GM23338 (cell line): ENCODE measurements at regions not wholly inside any gene's neighbourhood (a gene's known extent, or its start where the extent isn't known, plus 50 kb on each side); places are given as distances from the start of the nearest gene placed in this dataset.
"Not testable (repeated sequence)": the region's sequence is repeated elsewhere in the genome, so short reads cannot be mapped to it uniquely, and the experiment has no call there.

Experiments used
- ATAC-seq: fragments of 200-7000 bp; cut with Tn5 transposase; 3 replicates; pipeline ENCODE4 v1.9.1; 2020
- DNase-seq: peaks from one replicate; pipeline ENCODE4 v3.0.0-alpha.2; 2015; ENCODE audit warnings: low spot score
- H2AFZ ChIP-seq: fragments of 200-600 bp; sonication (generic); 2 replicates; pipeline ENCODE4 v1.8.0; 2016; ENCODE audit warnings: antibody characterized with exemption, mild to moderate bottlenecking, moderate library complexity
- H3F3A ChIP-seq: fragments of 200-600 bp; sonication (generic); replicated peaks from 2 replicates; pipeline ENCODE4 v1.8.0; 2017; ENCODE audit warnings: antibody characterized with exemption, mixed run types, low read depth
- H3K27ac ChIP-seq: fragments of 200-600 bp; sonication (generic); 2 replicates; pipeline ENCODE4 v1.6.1; 2016; ENCODE audit warnings: low read depth
- H3K27me3 ChIP-seq: fragments of 200-600 bp; sonication (generic); 2 replicates; pipeline ENCODE4 v1.8.0; 2016; ENCODE audit warnings: mild to moderate bottlenecking, mixed run types, moderate library complexity; ENCODE audit not compliant: insufficient read depth
- H3K36me3 ChIP-seq: fragments of 200-600 bp; sonication (generic); 2 replicates; pipeline ENCODE4 v1.8.0; 2016; ENCODE audit warnings: mild to moderate bottlenecking; ENCODE audit not compliant: insufficient read depth
- H3K4me1 ChIP-seq: fragments of 200-600 bp; sonication (generic); 2 replicates; pipeline ENCODE4 v1.8.0; 2016; ENCODE audit warnings: mild to moderate bottlenecking, moderate library complexity; ENCODE audit not compliant: insufficient read depth
- H3K4me2 ChIP-seq: fragments of 200-600 bp; sonication (generic); 2 replicates; pipeline ENCODE4 v1.7.1; 2017; ENCODE audit warnings: mixed run types
- H3K4me3 ChIP-seq: fragments of 200-600 bp; sonication (generic); 2 replicates; pipeline ENCODE4 v1.6.1; 2016; ENCODE audit warnings: mixed run types
- H3K79me2 ChIP-seq: fragments of 200-600 bp; sonication (generic); replicated peaks from 2 replicates; pipeline ENCODE4 v1.8.0; 2017; ENCODE audit warnings: mild to moderate bottlenecking; ENCODE audit not compliant: insufficient read depth
- H3K9me2 ChIP-seq: fragments of 200-600 bp; sonication (generic); 2 replicates; pipeline ENCODE4 v1.8.0; 2017; ENCODE audit not compliant: insufficient read depth
- H4K20me1 ChIP-seq: fragments of 200-600 bp; sonication (generic); replicated peaks from 2 replicates; pipeline ENCODE4 v1.8.0; 2017; ENCODE audit warnings: mild to moderate bottlenecking; ENCODE audit not compliant: insufficient read depth
- H3K27ac Mint-ChIP-seq: 2 replicates; pipeline ENCODE4 v1.8.0; 2020; ENCODE audit warnings: inconsistent platforms, mild to moderate bottlenecking, moderate library complexity, mixed read lengths
- H3K27me3 Mint-ChIP-seq: 3 replicates; pipeline ENCODE4 v1.8.0; 2022; ENCODE audit warnings: low read depth, mild to moderate bottlenecking, moderate library complexity, mixed read lengths, inconsistent platforms; ENCODE audit not compliant: insufficient read depth, poor library complexity
- H3K36me3 Mint-ChIP-seq: 3 replicates; pipeline ENCODE4 v1.8.0; 2021; ENCODE audit warnings: low read depth, mild to moderate bottlenecking, inconsistent platforms, moderate library complexity, mixed read lengths
- H3K4me1 Mint-ChIP-seq: 3 replicates; pipeline ENCODE4 v1.8.0; 2020; ENCODE audit warnings: mild to moderate bottlenecking, inconsistent platforms, mixed read lengths
- H3K4me3 Mint-ChIP-seq: 3 replicates; pipeline ENCODE4 v1.8.0; 2021; ENCODE audit warnings: moderate library complexity, mild to moderate bottlenecking, inconsistent platforms, mixed read lengths
- H3K9me3 Mint-ChIP-seq: 3 replicates; pipeline ENCODE4 v1.8.0; 2020; ENCODE audit warnings: moderate library complexity, mild to moderate bottlenecking, inconsistent platforms, mixed read lengths
- CREB1 ChIP-seq: fragments of 250-450 bp; sonication (Bioruptor Pico); IDR thresholded peaks from 2 replicates; pipeline ENCODE4 v1.5.0; 2020; ENCODE audit warnings: low read depth, mild to moderate bottlenecking, moderate library complexity
- CTCF ChIP-seq, 2 experiments: fragments of 200-600 bp in 1 of 2; sonication (generic) in 1 of 2; conservative IDR thresholded peaks; 2 replicates each; pipeline versions ENCODE4 v1.5.1 to v1.6.1; 2016 to 2017; ENCODE audit warnings: antibody characterized with exemption in 2 of 2, low read depth in 2 of 2, mild to moderate bottlenecking in 2 of 2, moderate library complexity in 1 of 2
- EZH2 ChIP-seq: fragments of 200-600 bp; sonication (generic); IDR thresholded peaks from one replicate; pipeline ENCODE4 v1.8.0; 2017; ENCODE audit warnings: antibody characterized with exemption, mild to moderate bottlenecking, low read depth; ENCODE audit not compliant: unreplicated experiment
- REST ChIP-seq: IDR thresholded peaks from one replicate; pipeline ENCODE4 v1.6.1; 2018; ENCODE audit warnings: antibody characterized with exemption; ENCODE audit not compliant: unreplicated experiment
- ZNF331 ChIP-seq: fragments of 250-450 bp; sonication (Bioruptor Pico); IDR thresholded peaks from 2 replicates; pipeline ENCODE4 v1.5.0; 2020; ENCODE audit warnings: low read depth, mild to moderate bottlenecking, moderate library complexity
- TF ChIP-seq, protein P1 (sequence below): IDR thresholded peaks from 2 replicates; pipeline ENCODE4 v1.6.1; 2016; ENCODE audit warnings: antibody characterized with exemption

DNA sequence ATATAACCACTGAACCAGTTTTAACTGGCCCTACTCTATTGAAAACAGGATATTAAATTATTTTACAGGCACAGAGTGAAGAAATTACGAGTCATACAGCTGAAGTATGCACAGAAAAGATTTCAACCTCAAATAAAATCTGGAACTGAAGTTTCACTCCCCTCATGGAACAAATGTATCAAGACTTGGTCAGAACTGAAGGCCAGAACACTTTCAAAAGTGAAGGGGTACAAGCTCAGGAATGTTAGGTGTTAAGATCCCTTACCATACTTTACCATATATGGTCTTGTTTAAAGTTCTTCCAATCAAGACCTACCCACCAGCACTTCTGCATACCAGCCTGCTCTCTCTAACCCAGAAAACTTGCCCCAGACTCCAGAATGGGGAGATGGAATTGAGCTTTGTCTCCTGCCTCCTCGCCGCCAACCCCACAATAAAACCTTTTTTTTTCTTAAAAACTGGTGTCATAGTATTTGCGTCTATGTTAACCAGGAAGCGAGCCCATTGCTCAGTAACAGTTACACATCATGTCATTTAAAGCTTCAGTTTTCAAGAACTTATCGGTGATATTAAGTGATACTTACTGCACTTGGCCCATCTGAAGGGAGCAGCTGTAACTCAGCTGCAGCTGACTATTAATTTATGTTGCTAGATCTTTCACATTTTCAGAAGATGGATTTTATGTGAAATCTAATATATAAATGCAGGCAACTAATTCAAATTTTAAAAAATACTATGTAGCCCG, 59.9 kb downstream of the OXSM start:
- Mint-ChIP-seq H3K27ac (0 out of 2 replicates have a peak overlapping the region, but pooled peaks have one; percentile 6), H3K36me3 (peaks cover 13% of the 10 kb centered on the region; the same call in 1 of the 3 replicates), H3K27me3 (peaks cover 2% of the 10 kb centered on the region), H3K4me3 (no peak overlapping the region), H3K9me3 (peaks cover 13% of the 10 kb centered on the region), H3K4me1 (peaks cover 4% of the 10 kb centered on the region; the same call in 2 of the 3 replicates)
- peak; percentile 61 for ATAC-seq
- H3K27ac ChIP-seq: no peak overlapping the region
- no peaks in the 10 kb centered on the region for H3K36me3 ChIP-seq
- peak; percentile 35 for DNase-seq
- H3K79me2 ChIP-seq: no peaks in the 10 kb centered on the region
- no peak overlapping the region for H3K4me3 ChIP-seq
- no peaks in the 10 kb centered on the region for H4K20me1 ChIP-seq
- H3K4me2 ChIP-seq: no peak overlapping the region
- H3K9me2 ChIP-seq: no peaks in the 10 kb centered on the region
- no peak overlapping the region for H2AFZ ChIP-seq
- H3K27me3 ChIP-seq: no peaks in the 10 kb centered on the region
- TF ChIP-seq, protein P1, sequence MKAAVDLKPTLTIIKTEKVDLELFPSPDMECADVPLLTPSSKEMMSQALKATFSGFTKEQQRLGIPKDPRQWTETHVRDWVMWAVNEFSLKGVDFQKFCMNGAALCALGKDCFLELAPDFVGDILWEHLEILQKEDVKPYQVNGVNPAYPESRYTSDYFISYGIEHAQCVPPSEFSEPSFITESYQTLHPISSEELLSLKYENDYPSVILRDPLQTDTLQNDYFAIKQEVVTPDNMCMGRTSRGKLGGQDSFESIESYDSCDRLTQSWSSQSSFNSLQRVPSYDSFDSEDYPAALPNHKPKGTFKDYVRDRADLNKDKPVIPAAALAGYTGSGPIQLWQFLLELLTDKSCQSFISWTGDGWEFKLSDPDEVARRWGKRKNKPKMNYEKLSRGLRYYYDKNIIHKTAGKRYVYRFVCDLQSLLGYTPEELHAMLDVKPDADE: no peak
- TF ChIP-seq REST: no peak
- TF ChIP-seq CREB1 (CRISPR knock-in tag): no peak
- TF ChIP-seq EZH2: no peak
- no peak for TF ChIP-seq CTCF (conservative IDR thresholded peaks at IDR 0.05; ENCODE audit: low read depth in 2 of 2)
- TF ChIP-seq ZNF331 (CRISPR knock-in tag): no peak
- H3K4me1 ChIP-seq: no peaks in the 10 kb centered on the region
- H3F3A ChIP-seq: no peaks in the 10 kb centered on the region

GRCh38 chr3:25851693-25852259, 61.9 kb downstream of the OXSM start:
- H3K27me3 Mint-ChIP-seq, H3K4me2 ChIP-seq, H3K4me3 ChIP-seq, H3K9me2 ChIP-seq, H4K20me1 ChIP-seq, H3K27me3 ChIP-seq, H2AFZ ChIP-seq, DNase-seq, ATAC-seq, H3K27ac ChIP-seq, H3K27ac Mint-ChIP-seq, H3K4me1 ChIP-seq, H3F3A ChIP-seq, H3K4me1 Mint-ChIP-seq, H3K4me3 Mint-ChIP-seq, H3K36me3 ChIP-seq, H3K79me2 ChIP-seq: not testable (repeated sequence)
- H3K9me3 Mint-ChIP-seq: peaks cover 13% of the 10 kb centered on the region
- H3K36me3 Mint-ChIP-seq: peaks cover 13% of the 10 kb centered on the region; the same call in 1 of the 3 replicates
